ENCODE measurements at regions not wholly inside any gene's neighbourhood (a gene's known extent, or its start where the extent isn't known, plus 50 kb on each side); places are given as distances from the start of the nearest gene placed in this dataset.

- no peak overlapping the region for H2BK12ac ChIP-seq (ENCODE audit: low read length in 2 of 2)
- no peak for DNase-seq
- H3K23ac ChIP-seq (ENCODE audit: low read length in 2 of 2): no peak overlapping the region
- H3K36me3 ChIP-seq (ENCODE audit: control insufficient read depth in 1 of 2, insufficient read depth in 2 of 2, low read depth in 1 of 2, low read length in 2 of 2): no peaks in the 10 kb centered on the region
- H2AFZ ChIP-seq (ENCODE audit: low read depth, low read length): no peak overlapping the region
- H4K91ac ChIP-seq (ENCODE audit: low read length): no peak overlapping the region
- no peaks in the 10 kb centered on the region for H3K27me3 ChIP-seq (ENCODE audit: control insufficient read depth in 1 of 2, insufficient read depth in 1 of 2, low read length in 2 of 2)
- 79% methylated on average over 3 of the region's 3 CpGs for WGBS
- H3K18ac ChIP-seq (ENCODE audit: low read depth in 1 of 2, low read length in 2 of 2): no peak overlapping the region
- no peak overlapping the region for H4K8ac ChIP-seq (ENCODE audit: low read length)
- H3K9ac ChIP-seq (ENCODE audit: low read length): no peak overlapping the region
- no peak overlapping the region for H2BK15ac ChIP-seq (ENCODE audit: low read depth, poor library complexity, severe bottlenecking)
- no peak overlapping the region for H2BK120ac ChIP-seq (ENCODE audit: low read depth, low read length)
- H3K27ac ChIP-seq (ENCODE audit: low read length, poor library complexity, severe bottlenecking): no peak overlapping the region
- no peaks in the 10 kb centered on the region for H3K79me1 ChIP-seq (replicated peaks; ENCODE audit: low read length, poor library complexity, severe bottlenecking)
- no peak overlapping the region for H2BK5ac ChIP-seq (ENCODE audit: low read depth, low read length, poor library complexity, severe bottlenecking)
- H3K4me1 ChIP-seq (ENCODE audit: control insufficient read depth, insufficient read depth, low read depth, low read length): peaks cover under 1% of the 10 kb centered on the region
- H3K9me3 ChIP-seq (ENCODE audit: control insufficient read depth, low read length): no peaks in the 10 kb centered on the region
- no peak overlapping the region for H3K14ac ChIP-seq (ENCODE audit: low read length in 2 of 2)
- no peak overlapping the region for H2AK5ac ChIP-seq (ENCODE audit: low read length, severe bottlenecking)
- H3K4me3 ChIP-seq (ENCODE audit: insufficient read depth in 1 of 2, low read depth in 1 of 2, low read length in 2 of 2): no peak overlapping the region
- no peak overlapping the region for H3K4ac ChIP-seq (ENCODE audit: low read depth in 1 of 2, low read length in 2 of 2)
- no peak overlapping the region for H3K4me2 ChIP-seq (ENCODE audit: low read length, poor library complexity, severe bottlenecking)
Observed at GRCh38 chr10:33638891-33639290, 304.4 kb upstream of the NRP1 start.

GRCh38 chr10:33638374-33638773 lies 303.9 kb upstream of the NRP1 start:
- no peak overlapping the region for H4K8ac ChIP-seq (ENCODE audit: low read length)
- no peak overlapping the region for H3K27ac ChIP-seq (ENCODE audit: low read length, poor library complexity, severe bottlenecking)
- H3K4me3 ChIP-seq (ENCODE audit: insufficient read depth in 1 of 2, low read depth in 1 of 2, low read length in 2 of 2): no peak overlapping the region
- H2AK5ac ChIP-seq (ENCODE audit: low read length, severe bottlenecking): no peak overlapping the region
- H3K14ac ChIP-seq (ENCODE audit: low read length in 2 of 2): no peak overlapping the region
- H3K36me3 ChIP-seq (ENCODE audit: control insufficient read depth in 1 of 2, insufficient read depth in 2 of 2, low read depth in 1 of 2, low read length in 2 of 2): no peaks in the 10 kb centered on the region
- no peak overlapping the region for H2AFZ ChIP-seq (ENCODE audit: low read depth, low read length)
- DNase-seq: no peak
- no peak overlapping the region for H3K23ac ChIP-seq (ENCODE audit: low read length in 2 of 2)
- H4K91ac ChIP-seq (ENCODE audit: low read length): no peak overlapping the region
- no peak overlapping the region for H3K18ac ChIP-seq (ENCODE audit: low read depth in 1 of 2, low read length in 2 of 2)
- no peak overlapping the region for H2BK12ac ChIP-seq (ENCODE audit: low read length in 2 of 2)
- H3K9me3 ChIP-seq (ENCODE audit: control insufficient read depth, low read length): no peaks in the 10 kb centered on the region
- H3K4ac ChIP-seq (ENCODE audit: low read depth in 1 of 2, low read length in 2 of 2): no peak overlapping the region
- H3K4me2 ChIP-seq (ENCODE audit: low read length, poor library complexity, severe bottlenecking): no peak overlapping the region
- no peaks in the 10 kb centered on the region for H3K27me3 ChIP-seq (ENCODE audit: control insufficient read depth in 1 of 2, insufficient read depth in 1 of 2, low read length in 2 of 2)
- H2BK5ac ChIP-seq (ENCODE audit: low read depth, low read length, poor library complexity, severe bottlenecking): no peak overlapping the region
- H3K79me1 ChIP-seq (replicated peaks; ENCODE audit: low read length, poor library complexity, severe bottlenecking): no peaks in the 10 kb centered on the region
- H3K9ac ChIP-seq (ENCODE audit: low read length): no peak overlapping the region
- no peak overlapping the region for H2BK120ac ChIP-seq (ENCODE audit: low read depth, low read length)
- WGBS: no CpG with 5 or more reads among the region's 3 CpGs
- H3K4me1 ChIP-seq (ENCODE audit: control insufficient read depth, insufficient read depth, low read depth, low read length): no peaks in the 10 kb centered on the region
- H2BK15ac ChIP-seq (ENCODE audit: low read depth, poor library complexity, severe bottlenecking): no peak overlapping the region

GRCh38 chr10:33635967-33636515 lies 301.6 kb upstream of the NRP1 start:
- H3K18ac ChIP-seq (ENCODE audit: low read depth in 1 of 2, low read length in 2 of 2): no peak overlapping the region
- no peak overlapping the region for H4K91ac ChIP-seq (ENCODE audit: low read length)
- H3K36me3 ChIP-seq (ENCODE audit: control insufficient read depth in 1 of 2, insufficient read depth in 2 of 2, low read depth in 1 of 2, low read length in 2 of 2): no peaks in the 10 kb centered on the region
- H3K4me2 ChIP-seq (ENCODE audit: low read length, poor library complexity, severe bottlenecking): no peak overlapping the region
- H3K4ac ChIP-seq (ENCODE audit: low read depth in 1 of 2, low read length in 2 of 2): no peak overlapping the region
- no peak overlapping the region for H3K4me3 ChIP-seq (ENCODE audit: insufficient read depth in 1 of 2, low read depth in 1 of 2, low read length in 2 of 2)
- H2AFZ ChIP-seq (ENCODE audit: low read depth, low read length): no peak overlapping the region
- no peak overlapping the region for H3K23ac ChIP-seq (ENCODE audit: low read length in 2 of 2)
- H3K4me1 ChIP-seq (ENCODE audit: control insufficient read depth, insufficient read depth, low read depth, low read length): no peaks in the 10 kb centered on the region
- H2BK12ac ChIP-seq (ENCODE audit: low read length in 2 of 2): no peak overlapping the region
- no peak for DNase-seq
- H2BK120ac ChIP-seq (ENCODE audit: low read depth, low read length): no peak overlapping the region
- no peak overlapping the region for H4K8ac ChIP-seq (ENCODE audit: low read length)
- no peak overlapping the region for H3K27ac ChIP-seq (ENCODE audit: low read length, poor library complexity, severe bottlenecking)
- H3K79me1 ChIP-seq (replicated peaks; ENCODE audit: low read length, poor library complexity, severe bottlenecking): no peaks in the 10 kb centered on the region
- no peak overlapping the region for H3K9ac ChIP-seq (ENCODE audit: low read length)
- H3K14ac ChIP-seq (ENCODE audit: low read length in 2 of 2): no peak overlapping the region
- H3K27me3 ChIP-seq (ENCODE audit: control insufficient read depth in 1 of 2, insufficient read depth in 1 of 2, low read length in 2 of 2): peaks cover 3 to 8% of the 10 kb centered on the region in 2 experiments
- H2BK15ac ChIP-seq (ENCODE audit: low read depth, poor library complexity, severe bottlenecking): no peak overlapping the region
- H2AK5ac ChIP-seq (ENCODE audit: low read length, severe bottlenecking): no peak overlapping the region
- no peak overlapping the region for H2BK5ac ChIP-seq (ENCODE audit: low read depth, low read length, poor library complexity, severe bottlenecking)
- WGBS: 84% methylated on average over 5 of the region's 6 CpGs
- no peaks in the 10 kb centered on the region for H3K9me3 ChIP-seq (ENCODE audit: control insufficient read depth, low read length)

GRCh38 chr10:33632432-33632831 lies 298.0 kb upstream of the NRP1 start:
- no peak overlapping the region for H2AFZ ChIP-seq (ENCODE audit: low read depth, low read length)
- H3K36me3 ChIP-seq (ENCODE audit: control insufficient read depth in 1 of 2, insufficient read depth in 2 of 2, low read depth in 1 of 2, low read length in 2 of 2): no peaks in the 10 kb centered on the region
- no peak overlapping the region for H3K4me2 ChIP-seq (ENCODE audit: low read length, poor library complexity, severe bottlenecking)
- H3K27ac ChIP-seq (ENCODE audit: low read length, poor library complexity, severe bottlenecking): no peak overlapping the region
- H2BK15ac ChIP-seq (ENCODE audit: low read depth, poor library complexity, severe bottlenecking): no peak overlapping the region
- H2BK5ac ChIP-seq (ENCODE audit: low read depth, low read length, poor library complexity, severe bottlenecking): no peak overlapping the region
- no peak for DNase-seq
- no peak overlapping the region for H3K18ac ChIP-seq (ENCODE audit: low read depth in 1 of 2, low read length in 2 of 2)
- no peaks in the 10 kb centered on the region for H3K9me3 ChIP-seq (ENCODE audit: control insufficient read depth, low read length)
- H3K79me1 ChIP-seq (replicated peaks; ENCODE audit: low read length, poor library complexity, severe bottlenecking): no peaks in the 10 kb centered on the region
- H2AK5ac ChIP-seq (ENCODE audit: low read length, severe bottlenecking): no peak overlapping the region
- peaks cover 3 to 11% of the 10 kb centered on the region in 2 experiments for H3K27me3 ChIP-seq (ENCODE audit: control insufficient read depth in 1 of 2, insufficient read depth in 1 of 2, low read length in 2 of 2)
- no peak overlapping the region for H3K14ac ChIP-seq (ENCODE audit: low read length in 2 of 2)
- H3K23ac ChIP-seq (ENCODE audit: low read length in 2 of 2): no peak overlapping the region
- no peaks in the 10 kb centered on the region for H3K4me1 ChIP-seq (ENCODE audit: control insufficient read depth, insufficient read depth, low read depth, low read length)
- no peak overlapping the region for H4K91ac ChIP-seq (ENCODE audit: low read length)
- no peak overlapping the region for H3K4me3 ChIP-seq (ENCODE audit: insufficient read depth in 1 of 2, low read depth in 1 of 2, low read length in 2 of 2)
- H2BK120ac ChIP-seq (ENCODE audit: low read depth, low read length): no peak overlapping the region
- no peak overlapping the region for H4K8ac ChIP-seq (ENCODE audit: low read length)
- H2BK12ac ChIP-seq (ENCODE audit: low read length in 2 of 2): no peak overlapping the region
- H3K4ac ChIP-seq (ENCODE audit: low read depth in 1 of 2, low read length in 2 of 2): no peak overlapping the region
- no peak overlapping the region for H3K9ac ChIP-seq (ENCODE audit: low read length)

Measured in mesenchymal stem cell (in vitro differentiated cells and primary cell).